Neural cell (in vitro differentiated cells): ENCODE measurements at regions not wholly inside any gene's neighbourhood (a gene's known extent, or its start where the extent isn't known, plus 50 kb on each side); places are given as distances from the start of the nearest gene placed in this dataset.

Experiments
- H2AFZ ChIP-seq: fragments of 200-600, 300-800 bp; sonication (generic), shearing (Covaris generic); 2 replicates; pipeline ENCODE4 v1.6.0; 2014; ENCODE audit warnings: low read depth, mild to moderate bottlenecking, antibody characterized with exemption, low read length, moderate library complexity
- H3F3A ChIP-seq: fragments of 200-600 bp; shearing (Covaris generic); 2 replicates; pipeline ENCODE4 v1.6.1; 2016; ENCODE audit warnings: mild to moderate bottlenecking, moderate library complexity, mixed read lengths, antibody characterized with exemption, low read length; ENCODE audit not compliant: insufficient read depth, poor library complexity, severe bottlenecking
- H3K27ac ChIP-seq: fragments of 200-600, 300-800 bp; sonication (generic), shearing (Covaris generic); 2 replicates; pipeline ENCODE4 v1.5.1; 2014; ENCODE audit warnings: mild to moderate bottlenecking, low read length, moderate library complexity
- H3K27me3 ChIP-seq: fragments of 300-800, 200-600 bp; sonication (generic), shearing (Covaris generic); 2 replicates; pipeline ENCODE4 v1.6.0; 2014; ENCODE audit warnings: mild to moderate bottlenecking, low read depth, low read length, moderate library complexity; ENCODE audit not compliant: insufficient read depth
- H3K36me3 ChIP-seq: fragments of 300-800, 200-600 bp; sonication (generic), shearing (Covaris generic); 2 replicates; pipeline ENCODE4 v1.5.1; 2014; ENCODE audit warnings: mild to moderate bottlenecking, antibody characterized with exemption, low read length, moderate library complexity; ENCODE audit not compliant: insufficient read depth
- H3K4me2 ChIP-seq: fragments of 300-800, 200-600 bp; sonication (generic), shearing (Covaris generic); 2 replicates; pipeline ENCODE4 v1.6.0; 2014; ENCODE audit warnings: mild to moderate bottlenecking, low read length
- H3K4me3 ChIP-seq: fragments of 300-800, 200-600 bp; sonication (generic), shearing (Covaris generic); 2 replicates; pipeline ENCODE4 v1.5.1; 2014; ENCODE audit warnings: mild to moderate bottlenecking, low read length, moderate library complexity
- H3K79me2 ChIP-seq: fragments of 200-600 bp; shearing (Covaris generic); replicated peaks from 2 replicates; pipeline ENCODE4 v1.6.0; 2014; ENCODE audit warnings: mild to moderate bottlenecking, low read length, moderate library complexity; ENCODE audit not compliant: insufficient read depth
- H3K9ac ChIP-seq: fragments of 300-800, 200-600 bp; sonication (generic), shearing (Covaris generic); 2 replicates; pipeline ENCODE4 v1.6.1; 2016; ENCODE audit warnings: mild to moderate bottlenecking, low read length, mixed read lengths
- H3K9me2 ChIP-seq: fragments of 200-600 bp; shearing (Covaris generic); 2 replicates; pipeline ENCODE4 v1.6.1; 2016; ENCODE audit warnings: mild to moderate bottlenecking, low read length, mixed read lengths; ENCODE audit not compliant: insufficient read depth
- H3K9me3 ChIP-seq: fragments of 200-600, 300-800 bp; sonication (generic), shearing (Covaris generic); 2 replicates; pipeline ENCODE4 v1.6.1; 2016; ENCODE audit warnings: mild to moderate bottlenecking, mixed run types, low read length, moderate library complexity, mixed read lengths
- H4K20me1 ChIP-seq: fragments of 200-600 bp; shearing (Covaris generic); 2 replicates; pipeline ENCODE4 v1.6.1; 2016; ENCODE audit warnings: mild to moderate bottlenecking, mixed run types; ENCODE audit not compliant: insufficient read depth
- CTCF ChIP-seq: fragments of 450-650 bp; IDR thresholded peaks from 2 replicates; pipeline ENCODE4 v1.5.1; 2014; ENCODE audit warnings: antibody characterized with exemption, mild to moderate bottlenecking, moderate library complexity; ENCODE audit not compliant: poor library complexity, severe bottlenecking
- EP300 ChIP-seq: fragments of 450-650 bp; conservative IDR thresholded peaks from 2 replicates; pipeline ENCODE4 v1.6.1; 2014; ENCODE audit warnings: antibody characterized with exemption, mild to moderate bottlenecking, moderate library complexity; ENCODE audit not compliant: poor library complexity, severe bottlenecking
- EZH2 ChIP-seq: fragments of 200-600, 300-800 bp; shearing (Covaris generic), sonication (generic); IDR thresholded peaks from 2 replicates; pipeline ENCODE4 v1.6.1; 2014; ENCODE audit warnings: antibody characterized with exemption, low read length, borderline replicate concordance, mild to moderate bottlenecking; ENCODE audit not compliant: insufficient read depth, poor library complexity, severe bottlenecking
- MXI1 ChIP-seq: fragments of 450-650 bp; conservative IDR thresholded peaks from 2 replicates; pipeline ENCODE4 v1.6.1; 2014; ENCODE audit warnings: antibody characterized with exemption, mild to moderate bottlenecking; ENCODE audit not compliant: poor library complexity, severe bottlenecking
- POLR2AphosphoS5 ChIP-seq: IDR thresholded peaks from 2 replicates; pipeline ENCODE4 v1.6.1; 2012
- RAD21 ChIP-seq: fragments of 450-650 bp; conservative IDR thresholded peaks from 2 replicates; pipeline ENCODE4 v1.6.1; 2014; ENCODE audit warnings: antibody characterized with exemption, mild to moderate bottlenecking, moderate library complexity
- REST ChIP-seq: IDR thresholded peaks from 2 replicates; pipeline ENCODE4 v1.6.1; 2012; ENCODE audit warnings: borderline replicate concordance
- SMC3 ChIP-seq: fragments of 450-650 bp; conservative IDR thresholded peaks from 2 replicates; pipeline ENCODE4 v1.6.1; 2014; ENCODE audit warnings: antibody characterized with exemption, mild to moderate bottlenecking, moderate library complexity; ENCODE audit not compliant: poor library complexity
- TAF1 ChIP-seq: IDR thresholded peaks from 2 replicates; pipeline ENCODE4 v1.6.1; 2012; ENCODE audit warnings: low read depth

GRCh38 chr16:66193543-66194229 is 172.8 kb upstream of the CDH5 start:
- H3K36me3 ChIP-seq, result no peaks in the 10 kb centered on the region

DNA sequence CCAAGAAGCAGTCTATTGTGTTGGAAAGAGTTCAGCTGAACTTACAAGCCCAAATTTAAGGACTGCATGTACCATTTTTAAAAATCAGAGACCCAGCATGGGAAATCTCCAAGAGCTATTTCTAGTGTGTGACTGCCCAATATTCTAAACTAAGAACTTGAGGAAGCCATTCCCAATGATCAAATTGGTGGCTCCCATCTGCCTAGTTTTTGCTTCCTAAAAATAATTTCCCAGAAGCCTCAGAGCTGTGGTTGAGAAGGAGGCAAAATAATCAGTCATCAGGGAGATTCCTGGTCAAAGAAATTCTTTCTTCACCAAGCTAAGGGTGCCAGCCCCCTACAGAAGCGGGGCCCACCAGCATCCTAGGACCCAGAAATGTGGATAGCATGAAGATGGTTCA is 176.1 kb upstream of the CDH5 start:
- no peak overlapping the region for H3K4me2 ChIP-seq
- H3K27me3 ChIP-seq, result no peaks in the 10 kb centered on the region
- no peaks in the 10 kb centered on the region for H3K9me3 ChIP-seq
- no peak overlapping the region for H3K27ac ChIP-seq
- no peaks in the 10 kb centered on the region for H3F3A ChIP-seq
- no peaks in the 10 kb centered on the region for H4K20me1 ChIP-seq
- H3K36me3 ChIP-seq, result no peaks in the 10 kb centered on the region
- no peaks in the 10 kb centered on the region for H3K79me2 ChIP-seq
- no peak overlapping the region for H3K9ac ChIP-seq
- H3K9me2 ChIP-seq, result no peaks in the 10 kb centered on the region
- H2AFZ ChIP-seq, result no peak overlapping the region
- no peak overlapping the region for H3K4me3 ChIP-seq
- no peak for TF ChIP-seq CTCF
- TF ChIP-seq RAD21, result no peak
- no peak for TF ChIP-seq POLR2AphosphoS5
- TF ChIP-seq MXI1, result no peak
- TF ChIP-seq EP300, result no peak
- TF ChIP-seq EZH2, result no peak

More at GRCh38 chr16:66193543-66194229, 172.8 kb upstream of the CDH5 start:
- Histone ChIP-seq H3K9ac (no peak overlapping the region), H3K27ac (no peak overlapping the region), H2AFZ (no peak overlapping the region), H3K4me3 (no peak overlapping the region), H3K9me3 (no peaks in the 10 kb centered on the region), H3K4me2 (no peak overlapping the region), H3K27me3 (no peaks in the 10 kb centered on the region), H4K20me1 (no peaks in the 10 kb centered on the region), H3F3A (no peaks in the 10 kb centered on the region), H3K79me2 (no peaks in the 10 kb centered on the region), H3K9me2 (no peaks in the 10 kb centered on the region)
- TF ChIP-seq MXI1, result no peak
- no peak for TF ChIP-seq REST
- no peak for TF ChIP-seq RAD21
- no peak for TF ChIP-seq POLR2AphosphoS5
- TF ChIP-seq CTCF, result no peak
- TF ChIP-seq EZH2, result no peak
- no peak for TF ChIP-seq TAF1
- no peak for TF ChIP-seq SMC3
- TF ChIP-seq EP300, result no peak
